ENCODE measurements at regions not wholly inside any gene's neighbourhood (a gene's known extent, or its start where the extent isn't known, plus 50 kb on each side); places are given as distances from the start of the nearest gene placed in this dataset.

GRCh38 chrX:125006704-125007103, 313.0 kb upstream of the TEX13C start:
- no peak for TF ChIP-seq EZH2 (IDR thresholded peaks at IDR 0.05; ENCODE audit: borderline replicate concordance, low read length)
- TF ChIP-seq CTCF (IDR thresholded peaks at IDR 0.05; ENCODE audit: low read length) = no peak
- Histone ChIP-seq H3K9ac (ENCODE audit: low read length) (no peak overlapping the region), H2AFZ (ENCODE audit: low read length) (no peak overlapping the region), H3K9me2 (ENCODE audit: low read depth, low read length) (no peaks in the 10 kb centered on the region), H3K4me1 (ENCODE audit: insufficient read depth, low read length, severe bottlenecking) (no peaks in the 10 kb centered on the region), H3K9me3 (ENCODE audit: low read length) (no peaks in the 10 kb centered on the region), H3K79me2 (ENCODE audit: insufficient read depth, low read length) (no peaks in the 10 kb centered on the region), H3F3A (ENCODE audit: insufficient read depth, low read length) (no peaks in the 10 kb centered on the region), H4K20me1 (ENCODE audit: insufficient read depth, low read length) (no peaks in the 10 kb centered on the region), H3K27me3 (ENCODE audit: insufficient read depth, low read length) (no peaks in the 10 kb centered on the region), H3K4me2 (ENCODE audit: low read length) (no peak overlapping the region), H3K4me3 (ENCODE audit: low read depth, low read length, poor library complexity, severe bottlenecking) (no peak overlapping the region), H3K27ac (ENCODE audit: low read depth, low read length, poor library complexity, severe bottlenecking) (no peak overlapping the region), H3K36me3 (ENCODE audit: insufficient read depth, low read length) (no peaks in the 10 kb centered on the region)

GRCh38 chrX:125012585-125012984, 307.1 kb upstream of the TEX13C start:
- H3K4me2 ChIP-seq (ENCODE audit: low read length) = no peak overlapping the region
- TF ChIP-seq CTCF (IDR thresholded peaks at IDR 0.05; ENCODE audit: low read length) (no peak), EZH2 (IDR thresholded peaks at IDR 0.05; ENCODE audit: borderline replicate concordance, low read length) (no peak)
- H3F3A ChIP-seq (ENCODE audit: insufficient read depth, low read length) = no peaks in the 10 kb centered on the region
- H3K4me1 ChIP-seq (ENCODE audit: insufficient read depth, low read length, severe bottlenecking) = no peaks in the 10 kb centered on the region
- H3K9me3 ChIP-seq (ENCODE audit: low read length) = no peaks in the 10 kb centered on the region
- no peaks in the 10 kb centered on the region for H3K9me2 ChIP-seq (ENCODE audit: low read depth, low read length)
- H3K9ac ChIP-seq (ENCODE audit: low read length) = no peak overlapping the region
- H2AFZ ChIP-seq (ENCODE audit: low read length) = no peak overlapping the region
- no peak overlapping the region for H3K4me3 ChIP-seq (ENCODE audit: low read depth, low read length, poor library complexity, severe bottlenecking)
- no peaks in the 10 kb centered on the region for H3K27me3 ChIP-seq (ENCODE audit: insufficient read depth, low read length)
- no peak overlapping the region for H3K27ac ChIP-seq (ENCODE audit: low read depth, low read length, poor library complexity, severe bottlenecking)
- no peaks in the 10 kb centered on the region for H3K36me3 ChIP-seq (ENCODE audit: insufficient read depth, low read length)
- H3K79me2 ChIP-seq (ENCODE audit: insufficient read depth, low read length) = no peaks in the 10 kb centered on the region
- no peaks in the 10 kb centered on the region for H4K20me1 ChIP-seq (ENCODE audit: insufficient read depth, low read length)

- Histone ChIP-seq H3K4me3 (ENCODE audit: low read depth, low read length, poor library complexity, severe bottlenecking) (no peak overlapping the region), H3K9me2 (ENCODE audit: low read depth, low read length) (no peaks in the 10 kb centered on the region), H3F3A (ENCODE audit: insufficient read depth, low read length) (no peaks in the 10 kb centered on the region), H3K36me3 (ENCODE audit: insufficient read depth, low read length) (no peaks in the 10 kb centered on the region), H3K4me2 (ENCODE audit: low read length) (no peak overlapping the region), H2AFZ (ENCODE audit: low read length) (no peak overlapping the region), H3K4me1 (ENCODE audit: insufficient read depth, low read length, severe bottlenecking) (no peaks in the 10 kb centered on the region), H4K20me1 (ENCODE audit: insufficient read depth, low read length) (no peaks in the 10 kb centered on the region), H3K9me3 (ENCODE audit: low read length) (no peaks in the 10 kb centered on the region), H3K9ac (ENCODE audit: low read length) (no peak overlapping the region), H3K27me3 (ENCODE audit: insufficient read depth, low read length) (no peaks in the 10 kb centered on the region), H3K27ac (ENCODE audit: low read depth, low read length, poor library complexity, severe bottlenecking) (no peak overlapping the region), H3K79me2 (ENCODE audit: insufficient read depth, low read length) (no peaks in the 10 kb centered on the region)
- TF ChIP-seq EZH2 (IDR thresholded peaks at IDR 0.05; ENCODE audit: borderline replicate concordance, low read length) (no peak), CTCF (IDR thresholded peaks at IDR 0.05; ENCODE audit: low read length) (no peak)
Observed at GRCh38 chrX:125029131-125029530, 290.5 kb upstream of the TEX13C start.
